Naive thymus-derived CD4-positive, alpha-beta T cell (primary cell): ENCODE measurements at regions not wholly inside any gene's neighbourhood (a gene's known extent, or its start where the extent isn't known, plus 50 kb on each side); places are given as distances from the start of the nearest gene placed in this dataset.
A peak's percentile ranks its signal among the peaks of the same experiment; 100 is the strongest.

Source experiments
- ATAC-seq: fragments of 150-1000 bp; cut with Tn5 transposase; 2 replicates; pipeline ENCODE4 v1.10.0; 2021; ENCODE audit warnings: mild to moderate bottlenecking, moderate library complexity
- CTCF ChIA-PET: fragments of 350-600 bp; sonication (Branson Sonifier 250); formaldehyde crosslinking; loops from one replicate; lab custom pipeline; 2021; ENCODE audit warnings: antibody characterized with exemption; lab: Charles Lee
- POLR2A ChIA-PET: fragments of 350-600 bp; sonication (Branson Sonifier 250); formaldehyde crosslinking; loops from one replicate; lab custom pipeline; 2021; ENCODE audit warnings: antibody characterized with exemption, inconsistent platforms; lab: Charles Lee
- DNase-seq, 9 donors: peaks; one replicate each; pipeline versions ENCODE4 v3.0.0 to v3.0.0-alpha.2; 2020 to 2022; ENCODE audit warnings: mixed read lengths in 1 of 9
- H3K27ac ChIP-seq: one replicate; pipeline ENCODE4 v1.7.0; 2013; ENCODE audit warnings: mild to moderate bottlenecking, low read depth, low read length, moderate library complexity
- H3K27me3 ChIP-seq, 2 donors: one replicate each; pipeline ENCODE4 v1.7.0; 2013; ENCODE audit warnings: low read length in 2 of 2, mild to moderate bottlenecking in 2 of 2, moderate library complexity in 2 of 2; ENCODE audit not compliant: control insufficient read depth in 2 of 2, insufficient read depth in 2 of 2
- H3K36me3 ChIP-seq, 3 experiments: 1 replicate in 2 of 3; 2 replicates in 1 of 3; pipeline ENCODE4 v1.7.0; 2013; ENCODE audit warnings: low read length in 3 of 3, mild to moderate bottlenecking in 3 of 3, moderate library complexity in 1 of 3; ENCODE audit not compliant: insufficient read depth in 3 of 3, control insufficient read depth in 2 of 3
- H3K4me1 ChIP-seq, 2 donors: one replicate each; pipeline ENCODE4 v1.7.0; 2013; ENCODE audit warnings: low read length in 2 of 2, mild to moderate bottlenecking in 2 of 2, moderate library complexity in 1 of 2; ENCODE audit not compliant: control insufficient read depth in 2 of 2, insufficient read depth in 2 of 2
- H3K4me3 ChIP-seq: 2 replicates; pipeline ENCODE4 v1.7.0; 2013; ENCODE audit warnings: mild to moderate bottlenecking, low read length
- H3K9me3 ChIP-seq, 3 experiments: 1 replicate in 2 of 3; 2 replicates in 1 of 3; pipeline ENCODE4 v1.7.0; 2013; ENCODE audit warnings: low read length in 3 of 3; ENCODE audit not compliant: control insufficient read depth in 2 of 3
- H3K27ac Mint-ChIP-seq, 9 donors: one replicate each; pipeline ENCODE4 v1.8.0; 2020 to 2022; ENCODE audit warnings: mixed read lengths in 9 of 9, mild to moderate bottlenecking in 8 of 9, moderate library complexity in 5 of 9, inconsistent platforms in 2 of 9
- H3K27me3 Mint-ChIP-seq, 5 donors: one replicate each; pipeline ENCODE4 v1.8.0; 2021 to 2022; ENCODE audit warnings: mixed read lengths in 5 of 5, mild to moderate bottlenecking in 1 of 5
- H3K36me3 Mint-ChIP-seq, 5 donors: one replicate each; pipeline ENCODE4 v1.8.0; 2020 to 2022; ENCODE audit warnings: mixed read lengths in 5 of 5, mild to moderate bottlenecking in 3 of 5, inconsistent platforms in 1 of 5
- H3K4me1 Mint-ChIP-seq, 7 donors: one replicate each; pipeline ENCODE4 v1.8.0; 2020 to 2022; ENCODE audit warnings: mixed read lengths in 7 of 7, mild to moderate bottlenecking in 3 of 7, inconsistent platforms in 1 of 7
- H3K4me3 Mint-ChIP-seq, 10 donors: one replicate each; pipeline ENCODE4 v1.8.0; 2020 to 2022; ENCODE audit warnings: mild to moderate bottlenecking in 10 of 10, mixed read lengths in 10 of 10, moderate library complexity in 6 of 10, inconsistent platforms in 2 of 10
- H3K9me3 Mint-ChIP-seq, 11 donors: one replicate each; pipeline ENCODE4 v1.8.0; 2020 to 2022; ENCODE audit warnings: mixed read lengths in 11 of 11, mild to moderate bottlenecking in 4 of 11, inconsistent platforms in 1 of 11, moderate library complexity in 1 of 11
- intact Hi-C, 2 donors: fragments of 100-400 bp; cut with micrococcal nuclease; formaldehyde crosslinking; loops; one replicate each; pipeline ENCODE4 v1.15.1; 2023

- no peak overlapping the region for H3K4me3 Mint-ChIP-seq
These were observed 90.4 kb upstream of the VCX3B start for GRCh38 chrX:8374041-8374825.

GRCh38 chrX:8377041-8377440, 87.6 kb upstream of the VCX3B start:
- Mint-ChIP-seq H3K27me3 (no peaks in the 10 kb centered on the region), H3K27ac (no peak overlapping the region), H3K9me3 (peaks cover 0 to 67% (median 10%) of the 10 kb centered on the region in 11 donors), H3K4me3 (no peak overlapping the region), H3K4me1 (no peaks in the 10 kb centered on the region), H3K36me3 (no peaks in the 10 kb centered on the region)
- CTCF ChIA-PET, result no interaction called here
- intact Hi-C loops, result no loop called here
- DNase-seq (no peak), ATAC-seq (no peak)
- Histone ChIP-seq H3K4me3 (no peak overlapping the region), H3K27me3 (no peaks in the 10 kb centered on the region), H3K9me3 (no peaks in the 10 kb centered on the region), H3K4me1 (no peaks in the 10 kb centered on the region), H3K36me3 (no peaks in the 10 kb centered on the region), H3K27ac (no peak overlapping the region)
- POLR2A ChIA-PET, result no interaction called here

More at GRCh38 chrX:8374041-8374825, 90.4 kb upstream of the VCX3B start:
- intact Hi-C loops, result no loop called here
- no peak for DNase-seq
- H3K36me3 ChIP-seq, result no peaks in the 10 kb centered on the region
- POLR2A ChIA-PET, result no interaction called here
- Mint-ChIP-seq H3K27ac (no peak overlapping the region), H3K36me3 (no peaks in the 10 kb centered on the region), H3K9me3 (peaks cover 0 to 64% (median 14%) of the 10 kb centered on the region in 11 donors), H3K27me3 (no peaks in the 10 kb centered on the region), H3K4me1 (no peaks in the 10 kb centered on the region)
- no peak for ATAC-seq
- H3K4me3 ChIP-seq, result no peak overlapping the region
- H3K4me1 ChIP-seq, result no peaks in the 10 kb centered on the region
- H3K27me3 ChIP-seq, result no peaks in the 10 kb centered on the region
- CTCF ChIA-PET, result no interaction called here
- no peaks in the 10 kb centered on the region for H3K9me3 ChIP-seq
- H3K27ac ChIP-seq, result no peak overlapping the region

- Histone ChIP-seq H3K36me3 (no peaks in the 10 kb centered on the region), H3K4me3 (no peak overlapping the region), H3K4me1 (no peaks in the 10 kb centered on the region), H3K27me3 (no peaks in the 10 kb centered on the region), H3K27ac (no peak overlapping the region), H3K9me3 (no peaks in the 10 kb centered on the region)
- no peak for ATAC-seq
- no peak for DNase-seq
- H3K27me3 Mint-ChIP-seq, result no peaks in the 10 kb centered on the region
- no peak overlapping the region for H3K27ac Mint-ChIP-seq
- no peak overlapping the region for H3K4me3 Mint-ChIP-seq
- ChIA-PET CTCF (no interaction called here), POLR2A (no interaction called here)
- peaks cover 0 to 4% (median 0%) of the 10 kb centered on the region in 5 donors for H3K36me3 Mint-ChIP-seq
- intact Hi-C loops, result no loop called here
- no peaks in the 10 kb centered on the region for H3K4me1 Mint-ChIP-seq
- peaks cover 0 to 17% (median 11%) of the 10 kb centered on the region in 11 donors for H3K9me3 Mint-ChIP-seq
These were observed 73.9 kb upstream of the VCX3B start for GRCh38 chrX:8390771-8391170.

GRCh38 chrX:8403988-8404387, 60.6 kb upstream of the VCX3B start:
- ATAC-seq (no peak), DNase-seq (no peak)
- Mint-ChIP-seq H3K27me3 (no peaks in the 10 kb centered on the region), H3K9me3 (peaks cover 0 to 57% (median 5%) of the 10 kb centered on the region in 11 donors), H3K4me1 (no peaks in the 10 kb centered on the region), H3K4me3 (no peak overlapping the region), H3K27ac (no peak overlapping the region), H3K36me3 (no peaks in the 10 kb centered on the region)
- intact Hi-C loops, result no loop called here
- Histone ChIP-seq H3K36me3 (no peaks in the 10 kb centered on the region), H3K4me1 (no peaks in the 10 kb centered on the region), H3K27ac (no peak overlapping the region), H3K4me3 (no peak overlapping the region), H3K9me3 (no peaks in the 10 kb centered on the region), H3K27me3 (no peaks in the 10 kb centered on the region)
- ChIA-PET CTCF (no interaction called here), POLR2A (no interaction called here)

GRCh38 chrX:8404471-8404870, 60.2 kb upstream of the VCX3B start:
- Mint-ChIP-seq H3K36me3 (no peaks in the 10 kb centered on the region), H3K9me3 (peaks cover 0 to 58% (median 5%) of the 10 kb centered on the region in 11 donors), H3K4me1 (no peaks in the 10 kb centered on the region), H3K27ac (no peak overlapping the region), H3K4me3 (no peak overlapping the region), H3K27me3 (no peaks in the 10 kb centered on the region)
- H3K27me3 ChIP-seq, result no peaks in the 10 kb centered on the region
- DNase-seq, result no peak
- ATAC-seq, result no peak
- H3K9me3 ChIP-seq, result no peaks in the 10 kb centered on the region
- intact Hi-C loops, result no loop called here
- POLR2A ChIA-PET, result no interaction called here
- no peak overlapping the region for H3K4me3 ChIP-seq
- no peak overlapping the region for H3K27ac ChIP-seq
- no peaks in the 10 kb centered on the region for H3K4me1 ChIP-seq
- H3K36me3 ChIP-seq, result no peaks in the 10 kb centered on the region
- CTCF ChIA-PET, result no interaction called here

- intact Hi-C loops, result no loop called here
These were observed 59.7 kb upstream of the VCX3B start for GRCh38 chrX:8404926-8405325.

GRCh38 chrX:8405631-8406030, 59.0 kb upstream of the VCX3B start:
- Histone ChIP-seq H3K27me3 (no peaks in the 10 kb centered on the region), H3K9me3 (no peaks in the 10 kb centered on the region), H3K36me3 (no peaks in the 10 kb centered on the region), H3K4me1 (no peaks in the 10 kb centered on the region), H3K4me3 (no peak overlapping the region), H3K27ac (no peak overlapping the region)
- intact Hi-C loops, result no loop called here
- ChIA-PET POLR2A (no interaction called here), CTCF (no interaction called here)
- H3K9me3 Mint-ChIP-seq, result peaks cover 0 to 57% (median 5%) of the 10 kb centered on the region in 11 donors
- no peak for ATAC-seq
- no peaks in the 10 kb centered on the region for H3K27me3 Mint-ChIP-seq
- no peaks in the 10 kb centered on the region for H3K4me1 Mint-ChIP-seq
- no peak for DNase-seq
- peak overlapping the region in 1 of 9 donors; percentile 13 for H3K27ac Mint-ChIP-seq
- no peaks in the 10 kb centered on the region for H3K36me3 Mint-ChIP-seq
- H3K4me3 Mint-ChIP-seq, result no peak overlapping the region

More at GRCh38 chrX:8404926-8405325, 59.7 kb upstream of the VCX3B start:
- Histone ChIP-seq H3K4me3 (no peak overlapping the region), H3K9me3 (no peaks in the 10 kb centered on the region), H3K27me3 (no peaks in the 10 kb centered on the region), H3K4me1 (no peaks in the 10 kb centered on the region), H3K36me3 (no peaks in the 10 kb centered on the region), H3K27ac (no peak overlapping the region)
- no peaks in the 10 kb centered on the region for H3K4me1 Mint-ChIP-seq
- peaks cover 0 to 58% (median 5%) of the 10 kb centered on the region in 11 donors for H3K9me3 Mint-ChIP-seq
- no peak overlapping the region for H3K27ac Mint-ChIP-seq
- ChIA-PET POLR2A (no interaction called here), CTCF (no interaction called here)
- no peak overlapping the region for H3K4me3 Mint-ChIP-seq
- no peaks in the 10 kb centered on the region for H3K36me3 Mint-ChIP-seq
- DNase-seq (no peak), ATAC-seq (no peak)
- no peaks in the 10 kb centered on the region for H3K27me3 Mint-ChIP-seq
